ENCODE measurements at regions not wholly inside any gene's neighbourhood (a gene's known extent, or its start where the extent isn't known, plus 50 kb on each side); places are given as distances from the start of the nearest gene placed in this dataset.

GRCh38 chr12:16716928-16717327 is 111.0 kb upstream of the LMO3 start:
- Histone ChIP-seq H4K20me1 (ENCODE audit: insufficient read depth) (no peaks in the 10 kb centered on the region), H2AFZ (ENCODE audit: low read depth, low read length) (no peak overlapping the region), H3K79me2 (replicated peaks; ENCODE audit: insufficient read depth, low read length) (no peaks in the 10 kb centered on the region), H3K9me3 (ENCODE audit: low read length) (no peaks in the 10 kb centered on the region), H3F3A (ENCODE audit: insufficient read depth, low read length, poor library complexity, severe bottlenecking) (no peaks in the 10 kb centered on the region), H3K9ac (ENCODE audit: low read length) (no peak overlapping the region), H3K27ac (ENCODE audit: low read length) (no peak overlapping the region), H3K9me2 (ENCODE audit: insufficient read depth, low read length) (no peaks in the 10 kb centered on the region), H3K4me2 (ENCODE audit: low read length) (no peak overlapping the region), H3K27me3 (ENCODE audit: insufficient read depth, low read depth, low read length) (no peaks in the 10 kb centered on the region), H3K4me3 (ENCODE audit: low read length) (no peak overlapping the region), H3K36me3 (ENCODE audit: insufficient read depth, low read length) (no peaks in the 10 kb centered on the region)
- TF ChIP-seq CTCF (IDR thresholded peaks at IDR 0.05; ENCODE audit: poor library complexity, severe bottlenecking) (no peak), POLR2AphosphoS5 (IDR thresholded peaks at IDR 0.05) (no peak), TAF1 (IDR thresholded peaks at IDR 0.05; ENCODE audit: low read depth) (no peak), SMC3 (conservative IDR thresholded peaks at IDR 0.05; ENCODE audit: poor library complexity) (no peak), REST (IDR thresholded peaks at IDR 0.05; ENCODE audit: borderline replicate concordance) (no peak), RAD21 (conservative IDR thresholded peaks at IDR 0.05) (no peak), EP300 (conservative IDR thresholded peaks at IDR 0.05; ENCODE audit: poor library complexity, severe bottlenecking) (no peak), EZH2 (IDR thresholded peaks at IDR 0.05; ENCODE audit: borderline replicate concordance, insufficient read depth, low read length, poor library complexity, severe bottlenecking) (no peak), MXI1 (conservative IDR thresholded peaks at IDR 0.05; ENCODE audit: poor library complexity, severe bottlenecking) (no peak)

- H3K4me3 ChIP-seq (ENCODE audit: low read length): no peak overlapping the region
- no peaks in the 10 kb centered on the region for H3K79me2 ChIP-seq (replicated peaks; ENCODE audit: insufficient read depth, low read length)
- no peaks in the 10 kb centered on the region for H4K20me1 ChIP-seq (ENCODE audit: insufficient read depth)
- H3K9ac ChIP-seq (ENCODE audit: low read length): no peak overlapping the region
- H3K27ac ChIP-seq (ENCODE audit: low read length): no peak overlapping the region
- no peak overlapping the region for H3K4me2 ChIP-seq (ENCODE audit: low read length)
- no peaks in the 10 kb centered on the region for H3K9me3 ChIP-seq (ENCODE audit: low read length)
- no peaks in the 10 kb centered on the region for H3K36me3 ChIP-seq (ENCODE audit: insufficient read depth, low read length)
- no peaks in the 10 kb centered on the region for H3F3A ChIP-seq (ENCODE audit: insufficient read depth, low read length, poor library complexity, severe bottlenecking)
- H2AFZ ChIP-seq (ENCODE audit: low read depth, low read length): no peak overlapping the region
- no peaks in the 10 kb centered on the region for H3K27me3 ChIP-seq (ENCODE audit: insufficient read depth, low read depth, low read length)
- no peak for TF ChIP-seq CTCF (IDR thresholded peaks at IDR 0.05; ENCODE audit: poor library complexity, severe bottlenecking)
- TF ChIP-seq MXI1 (conservative IDR thresholded peaks at IDR 0.05; ENCODE audit: poor library complexity, severe bottlenecking): no peak
- TF ChIP-seq RAD21 (conservative IDR thresholded peaks at IDR 0.05): no peak
- no peaks in the 10 kb centered on the region for H3K9me2 ChIP-seq (ENCODE audit: insufficient read depth, low read length)
These were observed 86.1 kb upstream of the LMO3 start for GRCh38 chr12:16692099-16692498.

Data from neural cell (in vitro differentiated cells).